Endothelial cell of umbilical vein (primary cell): ENCODE measurements at regions not wholly inside any gene's neighbourhood (a gene's known extent, or its start where the extent isn't known, plus 50 kb on each side); places are given as distances from the start of the nearest gene placed in this dataset.

Source experiments
- CTCF ChIP-seq, 2 donors: IDR thresholded peaks; 1 replicate in 1 of 2; 2 replicates in 1 of 2; pipeline ENCODE4 v1.5.1; 2011; ENCODE audit warnings: low read length in 2 of 2, mild to moderate bottlenecking in 2 of 2, moderate library complexity in 2 of 2, control low read depth in 1 of 2, inconsistent platforms in 1 of 2, low read depth in 1 of 2; ENCODE audit not compliant: insufficient read depth in 1 of 2; ENCODE audit errors: extremely low read depth in 1 of 2
- POLR2A ChIP-seq: IDR thresholded peaks from 2 replicates; pipeline ENCODE4 v1.6.1; 2012; ENCODE audit warnings: low read depth, mild to moderate bottlenecking, control low read depth, low read length

- TF ChIP-seq CTCF (IDR thresholded peaks at IDR 0.05; ENCODE audit: extremely low read depth in 1 of 2, insufficient read depth in 1 of 2, low read depth in 1 of 2, low read length in 2 of 2) (no peak), POLR2A (no peak)
These were observed 139.3 kb downstream of the TTLL2 start for GRCh38 chr6:167464177-167464576.
